ENCODE measurements at regions not wholly inside any gene's neighbourhood (a gene's known extent, or its start where the extent isn't known, plus 50 kb on each side); places are given as distances from the start of the nearest gene placed in this dataset.

- Histone ChIP-seq H3K4me2 (replicated peaks; ENCODE audit: low read depth, low read length, poor library complexity, severe bottlenecking) (no peak overlapping the region), H3K9ac (ENCODE audit: low read length) (no peak overlapping the region), H3K4me3 (ENCODE audit: control extremely low read depth in 1 of 5, extremely low read depth in 1 of 5, insufficient read depth in 1 of 5, low read depth in 2 of 5, low read length in 4 of 5) (no peak overlapping the region), H3K4me1 (ENCODE audit: control insufficient read depth in 2 of 2, insufficient read depth in 2 of 2, low read length in 2 of 2) (no peaks in the 10 kb centered on the region), H3K27ac (ENCODE audit: low read length in 2 of 2) (no peak overlapping the region), H3K79me2 (ENCODE audit: control insufficient read depth, insufficient read depth, low read length) (no peaks in the 10 kb centered on the region), H3K9me3 (ENCODE audit: control extremely low read depth in 1 of 3, control insufficient read depth in 2 of 3, insufficient read depth in 1 of 3, low read length in 2 of 3) (no peaks in the 10 kb centered on the region), H4K20me1 (ENCODE audit: control insufficient read depth, insufficient read depth, low read length, poor library complexity, severe bottlenecking) (no peaks in the 10 kb centered on the region), H2AFZ (ENCODE audit: insufficient read depth, low read depth, low read length, poor library complexity, severe bottlenecking) (no peak overlapping the region), H3K36me3 (replicated peaks in 1 of 2; ENCODE audit: control extremely low read depth in 1 of 2, control insufficient read depth in 1 of 2, extremely low read depth in 1 of 2, insufficient read depth in 2 of 2, low read length in 1 of 2) (no peaks in the 10 kb centered on the region), H3K27me3 (replicated peaks in 1 of 4; ENCODE audit: control extremely low read depth in 1 of 4, control insufficient read depth in 3 of 4, insufficient read depth in 4 of 4, low read length in 3 of 4) (no peaks in the 10 kb centered on the region)
- ChIA-PET CTCF (no interaction called here), POLR2A (no interaction called here)
- H3K4me3 Mint-ChIP-seq: no peak overlapping the region
- no peak for TF ChIP-seq CTCF (IDR thresholded peaks at IDR 0.05)
- no peaks in the 10 kb centered on the region for H3K9me3 Mint-ChIP-seq (ENCODE audit: insufficient read depth)
- intact Hi-C loops (cut with micrococcal nuclease): no loop called here
- H3K27me3 Mint-ChIP-seq: no peaks in the 10 kb centered on the region
- DNase-seq (no peak), ATAC-seq (ENCODE audit: low read depth) (no peak)
- no peaks in the 10 kb centered on the region for H3K4me1 Mint-ChIP-seq
- H3K27ac Mint-ChIP-seq: no peak overlapping the region
- 80% methylated on average over 1 of the region's 1 CpG for WGBS (ENCODE audit: insufficient coverage)
Observed at GRCh38 chr5:44568519-44568918, 179.3 kb upstream of the FGF10 start.

- no peak overlapping the region for H3K27ac ChIP-seq (ENCODE audit: low read length in 2 of 2)
- CTCF ChIA-PET: no interaction called here
- H3K9me3 ChIP-seq (ENCODE audit: control extremely low read depth in 1 of 3, control insufficient read depth in 2 of 3, insufficient read depth in 1 of 3, low read length in 2 of 3): no peaks in the 10 kb centered on the region
- Mint-ChIP-seq H3K27me3 (no peaks in the 10 kb centered on the region), H3K27ac (no peak overlapping the region), H3K4me3 (no peak overlapping the region), H3K4me1 (no peaks in the 10 kb centered on the region), H3K9me3 (ENCODE audit: insufficient read depth) (peaks cover 2% of the 10 kb centered on the region)
- POLR2A ChIA-PET: no interaction called here
- TF ChIP-seq EZH2 (IDR thresholded peaks at IDR 0.05; ENCODE audit: borderline replicate concordance, insufficient read depth, low read depth, low read length, poor library complexity, severe bottlenecking): no peak
- TF ChIP-seq CTCF (IDR thresholded peaks at IDR 0.05): no peak
- H3K4me3 ChIP-seq (ENCODE audit: control extremely low read depth in 1 of 5, extremely low read depth in 1 of 5, insufficient read depth in 1 of 5, low read depth in 2 of 5, low read length in 4 of 5): no peak overlapping the region
- H4K20me1 ChIP-seq (ENCODE audit: control insufficient read depth, insufficient read depth, low read length, poor library complexity, severe bottlenecking): no peaks in the 10 kb centered on the region
- H2AFZ ChIP-seq (ENCODE audit: insufficient read depth, low read depth, low read length, poor library complexity, severe bottlenecking): no peak overlapping the region
- 100% methylated on average over 1 of the region's 2 CpGs for WGBS (ENCODE audit: insufficient coverage)
- no peak overlapping the region for H3K9ac ChIP-seq (ENCODE audit: low read length)
- no peaks in the 10 kb centered on the region for H3K79me2 ChIP-seq (ENCODE audit: control insufficient read depth, insufficient read depth, low read length)
- no peaks in the 10 kb centered on the region for H3K4me1 ChIP-seq (ENCODE audit: control insufficient read depth in 2 of 2, insufficient read depth in 2 of 2, low read length in 2 of 2)
- H3K36me3 ChIP-seq (replicated peaks in 1 of 2; ENCODE audit: control extremely low read depth in 1 of 2, control insufficient read depth in 1 of 2, extremely low read depth in 1 of 2, insufficient read depth in 2 of 2, low read length in 1 of 2): no peaks in the 10 kb centered on the region
- intact Hi-C loops (cut with micrococcal nuclease): no loop called here
- no peaks in the 10 kb centered on the region for H3K27me3 ChIP-seq (replicated peaks in 1 of 4; ENCODE audit: control extremely low read depth in 1 of 4, control insufficient read depth in 3 of 4, insufficient read depth in 4 of 4, low read length in 3 of 4)
- ATAC-seq (ENCODE audit: low read depth) (no peak), DNase-seq (no peak)
- no peak overlapping the region for H3K4me2 ChIP-seq (replicated peaks; ENCODE audit: low read depth, low read length, poor library complexity, severe bottlenecking)
Observed at GRCh38 chr5:44565902-44566301, 176.7 kb upstream of the FGF10 start.
